Thoracic aorta (tissue), 2 donors: ENCODE measurements at regions not wholly inside any gene's neighbourhood (a gene's known extent, or its start where the extent isn't known, plus 50 kb on each side); places are given as distances from the start of the nearest gene placed in this dataset.

Experiments used
- ATAC-seq: fragments of 150-250 bp; one replicate; pipeline ENCODE4 v1.8.0; 2017; ENCODE audit warnings: low read depth; ENCODE audit not compliant: insufficient number of reproducible peaks, low FRiP score
- DNase-seq: peaks from one replicate; pipeline ENCODE4 v3.0.0-alpha.2; 2020; ENCODE audit warnings: low spot score
- H3K27ac ChIP-seq, 2 donors: fragments of 200-600 bp; sonication (generic); 1 replicate in 1 of 2; 2 replicates in 1 of 2; pipeline ENCODE4 v1.5.1; 2016; ENCODE audit warnings: mild to moderate bottlenecking in 2 of 2, moderate library complexity in 2 of 2
- H3K27me3 ChIP-seq: fragments of 200-600 bp; sonication (generic); replicated peaks from 2 replicates; pipeline ENCODE4 v1.6.0; 2016; ENCODE audit warnings: mild to moderate bottlenecking; ENCODE audit not compliant: insufficient read depth
- H3K36me3 ChIP-seq: fragments of 200-600 bp; sonication (generic); one replicate; pipeline ENCODE4 v1.5.1; 2016
- H3K4me1 ChIP-seq, 2 donors: fragments of 200-600 bp; sonication (generic); 1 replicate in 1 of 2; 2 replicates in 1 of 2; pipeline versions ENCODE4 v1.5.1 to v1.6.0; 2016; ENCODE audit warnings: low read depth in 2 of 2, mild to moderate bottlenecking in 1 of 2; ENCODE audit not compliant: control insufficient read depth in 1 of 2
- H3K4me3 ChIP-seq: fragments of 200-600 bp; sonication (generic); 2 replicates; pipeline ENCODE4 v1.5.1; 2016; ENCODE audit warnings: mild to moderate bottlenecking
- H3K9me3 ChIP-seq: fragments of 200-600 bp; sonication (generic); 2 replicates; pipeline ENCODE4 v1.5.1; 2016
- CTCF ChIP-seq: fragments of 200-600 bp; sonication (generic); IDR thresholded peaks from one replicate; pipeline ENCODE4 v1.5.1; 2019; ENCODE audit warnings: antibody characterized with exemption

- no peak for DNase-seq
- Histone ChIP-seq H3K4me1 (no peaks in the 10 kb centered on the region), H3K27me3 (no peaks in the 10 kb centered on the region), H3K27ac (no peak overlapping the region), H3K36me3 (no peaks in the 10 kb centered on the region), H3K9me3 (no peaks in the 10 kb centered on the region), H3K4me3 (no peak overlapping the region)
- no peak for ATAC-seq
- no peak for TF ChIP-seq CTCF
These were observed 56.0 kb downstream of the BMAL2 start for GRCh38 chr12:27388650-27389049.

GRCh38 chr12:27394676-27395075, 51.9 kb upstream of the SMCO2 start:
- no peak for ATAC-seq
- no peak overlapping the region for H3K4me3 ChIP-seq
- no peaks in the 10 kb centered on the region for H3K27me3 ChIP-seq
- H3K27ac ChIP-seq, result no peak overlapping the region
- DNase-seq, result no peak
- no peaks in the 10 kb centered on the region for H3K36me3 ChIP-seq
- no peak for TF ChIP-seq CTCF
- H3K9me3 ChIP-seq, result no peaks in the 10 kb centered on the region
- no peaks in the 10 kb centered on the region for H3K4me1 ChIP-seq

GRCh38 chr12:27396216-27396815, 50.2 kb upstream of the SMCO2 start:
- no peak overlapping the region for H3K27ac ChIP-seq
- TF ChIP-seq CTCF, result no peak
- H3K27me3 ChIP-seq, result no peaks in the 10 kb centered on the region
- H3K4me3 ChIP-seq, result no peak overlapping the region
- DNase-seq (no peak), ATAC-seq (no peak)
- H3K4me1 ChIP-seq, result peaks cover 0 to 2% of the 10 kb centered on the region in 2 donors
- H3K9me3 ChIP-seq, result no peaks in the 10 kb centered on the region
- no peaks in the 10 kb centered on the region for H3K36me3 ChIP-seq
